DND-41 (cell line): ENCODE measurements at regions not wholly inside any gene's neighbourhood (a gene's known extent, or its start where the extent isn't known, plus 50 kb on each side); places are given as distances from the start of the nearest gene placed in this dataset.
"Not testable (repeated sequence)": the region's sequence is repeated elsewhere in the genome, so short reads cannot be mapped to it uniquely, and the experiment has no call there.

ENCODE experiments used
- EZH2 ChIP-seq: IDR thresholded peaks from 3 replicates; pipeline ENCODE4 v1.6.1; 2012; ENCODE audit warnings: borderline replicate concordance, low read depth, mild to moderate bottlenecking, moderate library complexity, low read length, inconsistent platforms; ENCODE audit not compliant: severe bottlenecking
- TF ChIP-seq, protein P1 (sequence below): IDR thresholded peaks from 2 replicates; pipeline ENCODE4 v1.5.1; 2012; ENCODE audit warnings: borderline replicate concordance, low read length, moderate library complexity, mild to moderate bottlenecking; ENCODE audit not compliant: poor library complexity, severe bottlenecking; ENCODE audit errors: extremely low read depth

DNA sequence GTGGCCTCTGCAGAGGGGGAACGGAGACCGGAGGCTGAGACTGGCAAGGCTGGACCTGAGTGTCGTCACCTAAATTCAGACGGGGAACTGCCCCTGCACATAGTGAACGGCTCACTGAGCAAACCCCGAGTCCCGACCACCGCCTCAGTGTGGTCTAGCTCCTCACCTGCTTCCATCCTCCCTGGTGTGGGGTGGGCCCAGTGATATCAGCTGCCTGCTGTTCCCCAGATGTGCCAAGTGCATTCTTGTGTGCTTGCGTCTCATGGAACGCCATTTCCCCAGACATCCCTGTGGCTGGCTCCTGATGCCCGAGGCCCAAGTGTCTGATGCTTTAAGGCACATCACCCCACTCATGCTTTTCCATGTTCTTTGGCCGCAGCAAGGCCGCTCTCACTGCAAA is 262.2 kb downstream of the OR4F29 start:
- TF ChIP-seq, protein P1, sequence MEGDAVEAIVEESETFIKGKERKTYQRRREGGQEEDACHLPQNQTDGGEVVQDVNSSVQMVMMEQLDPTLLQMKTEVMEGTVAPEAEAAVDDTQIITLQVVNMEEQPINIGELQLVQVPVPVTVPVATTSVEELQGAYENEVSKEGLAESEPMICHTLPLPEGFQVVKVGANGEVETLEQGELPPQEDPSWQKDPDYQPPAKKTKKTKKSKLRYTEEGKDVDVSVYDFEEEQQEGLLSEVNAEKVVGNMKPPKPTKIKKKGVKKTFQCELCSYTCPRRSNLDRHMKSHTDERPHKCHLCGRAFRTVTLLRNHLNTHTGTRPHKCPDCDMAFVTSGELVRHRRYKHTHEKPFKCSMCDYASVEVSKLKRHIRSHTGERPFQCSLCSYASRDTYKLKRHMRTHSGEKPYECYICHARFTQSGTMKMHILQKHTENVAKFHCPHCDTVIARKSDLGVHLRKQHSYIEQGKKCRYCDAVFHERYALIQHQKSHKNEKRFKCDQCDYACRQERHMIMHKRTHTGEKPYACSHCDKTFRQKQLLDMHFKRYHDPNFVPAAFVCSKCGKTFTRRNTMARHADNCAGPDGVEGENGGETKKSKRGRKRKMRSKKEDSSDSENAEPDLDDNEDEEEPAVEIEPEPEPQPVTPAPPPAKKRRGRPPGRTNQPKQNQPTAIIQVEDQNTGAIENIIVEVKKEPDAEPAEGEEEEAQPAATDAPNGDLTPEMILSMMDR, result not testable (repeated sequence)
- TF ChIP-seq EZH2, result not testable (repeated sequence)
